ENCODE measurements at regions not wholly inside any gene's neighbourhood (a gene's known extent, or its start where the extent isn't known, plus 50 kb on each side); places are given as distances from the start of the nearest gene placed in this dataset.

DNA sequence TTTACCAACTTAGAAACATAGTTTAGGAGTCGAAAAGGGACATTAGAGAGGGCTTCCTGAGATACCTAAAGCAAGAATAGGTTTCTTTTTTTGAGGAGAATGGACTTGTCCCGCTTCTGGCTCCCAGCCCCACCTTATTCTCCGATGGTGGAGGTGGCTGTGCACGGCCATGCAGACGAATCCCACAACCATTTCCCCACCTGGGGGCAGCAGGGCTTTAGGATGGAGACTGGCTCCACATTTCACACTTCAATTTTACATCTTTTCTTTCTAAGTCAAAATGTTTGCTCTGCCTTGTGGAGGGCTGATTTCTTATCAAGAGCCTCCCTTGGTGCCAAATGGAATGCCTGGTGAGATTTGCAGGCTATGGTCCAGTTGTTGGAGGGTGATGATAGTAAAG is 118.5 kb downstream of the GLRX3 start:
- no peak overlapping the region for H3K27ac ChIP-seq (ENCODE audit: control insufficient read depth, insufficient read depth, low read length)
- H3K36me3 ChIP-seq (ENCODE audit: control insufficient read depth in 2 of 2, extremely low read depth in 1 of 2, insufficient read depth in 2 of 2, low read length in 2 of 2): no peaks in the 10 kb centered on the region
- no peaks in the 10 kb centered on the region for H3K4me1 ChIP-seq (ENCODE audit: control insufficient read depth, extremely low read depth, insufficient read depth, low read length)
- H3K9ac ChIP-seq (ENCODE audit: control insufficient read depth, extremely low read depth, insufficient read depth, low read length): no peak overlapping the region
- H3K27me3 ChIP-seq (ENCODE audit: control insufficient read depth, extremely low read depth, insufficient read depth, low read length): no peaks in the 10 kb centered on the region
- DNase-seq (ENCODE audit: low read depth, low spot score) (no peak), FAIRE-seq (no peak)
- H3K9me3 ChIP-seq (ENCODE audit: control insufficient read depth, low read depth, low read length): no peaks in the 10 kb centered on the region
- H4K20me1 ChIP-seq (ENCODE audit: control insufficient read depth, extremely low read depth, insufficient read depth, low read length): no peaks in the 10 kb centered on the region
- TF ChIP-seq, protein P1, sequence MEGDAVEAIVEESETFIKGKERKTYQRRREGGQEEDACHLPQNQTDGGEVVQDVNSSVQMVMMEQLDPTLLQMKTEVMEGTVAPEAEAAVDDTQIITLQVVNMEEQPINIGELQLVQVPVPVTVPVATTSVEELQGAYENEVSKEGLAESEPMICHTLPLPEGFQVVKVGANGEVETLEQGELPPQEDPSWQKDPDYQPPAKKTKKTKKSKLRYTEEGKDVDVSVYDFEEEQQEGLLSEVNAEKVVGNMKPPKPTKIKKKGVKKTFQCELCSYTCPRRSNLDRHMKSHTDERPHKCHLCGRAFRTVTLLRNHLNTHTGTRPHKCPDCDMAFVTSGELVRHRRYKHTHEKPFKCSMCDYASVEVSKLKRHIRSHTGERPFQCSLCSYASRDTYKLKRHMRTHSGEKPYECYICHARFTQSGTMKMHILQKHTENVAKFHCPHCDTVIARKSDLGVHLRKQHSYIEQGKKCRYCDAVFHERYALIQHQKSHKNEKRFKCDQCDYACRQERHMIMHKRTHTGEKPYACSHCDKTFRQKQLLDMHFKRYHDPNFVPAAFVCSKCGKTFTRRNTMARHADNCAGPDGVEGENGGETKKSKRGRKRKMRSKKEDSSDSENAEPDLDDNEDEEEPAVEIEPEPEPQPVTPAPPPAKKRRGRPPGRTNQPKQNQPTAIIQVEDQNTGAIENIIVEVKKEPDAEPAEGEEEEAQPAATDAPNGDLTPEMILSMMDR (optimal IDR thresholded peaks at IDR 0.05 in 1 of 3, IDR thresholded peaks at IDR 0.05 in 1 of 3, conservative IDR thresholded peaks at IDR 0.05 in 1 of 3; ENCODE audit: extremely low read depth in 1 of 3, insufficient read depth in 2 of 3, low read length in 3 of 3): no peak
- TF ChIP-seq EZH2 (IDR thresholded peaks at IDR 0.05; ENCODE audit: low read length): no peak
- no peak overlapping the region for H3K4me3 ChIP-seq (ENCODE audit: control insufficient read depth in 2 of 3, extremely low read depth in 1 of 3, insufficient read depth in 2 of 3, low read depth in 1 of 3, low read length in 3 of 3)
- H3K79me2 ChIP-seq (ENCODE audit: control insufficient read depth, insufficient read depth, low read length): no peaks in the 10 kb centered on the region
- no peak overlapping the region for H2AFZ ChIP-seq (ENCODE audit: control insufficient read depth, low read length)
- no peak overlapping the region for H3K4me2 ChIP-seq (ENCODE audit: control insufficient read depth, extremely low read depth, insufficient read depth, low read depth, low read length)
- dilution Hi-C loops (cut with MboI; ENCODE audit: extremely low pct_ligation_motif_present, low sequenced_read_pairs): no loop called here
- H3K9me1 ChIP-seq (ENCODE audit: control insufficient read depth, extremely low read depth, insufficient read depth, low read length): no peaks in the 10 kb centered on the region

DNA sequence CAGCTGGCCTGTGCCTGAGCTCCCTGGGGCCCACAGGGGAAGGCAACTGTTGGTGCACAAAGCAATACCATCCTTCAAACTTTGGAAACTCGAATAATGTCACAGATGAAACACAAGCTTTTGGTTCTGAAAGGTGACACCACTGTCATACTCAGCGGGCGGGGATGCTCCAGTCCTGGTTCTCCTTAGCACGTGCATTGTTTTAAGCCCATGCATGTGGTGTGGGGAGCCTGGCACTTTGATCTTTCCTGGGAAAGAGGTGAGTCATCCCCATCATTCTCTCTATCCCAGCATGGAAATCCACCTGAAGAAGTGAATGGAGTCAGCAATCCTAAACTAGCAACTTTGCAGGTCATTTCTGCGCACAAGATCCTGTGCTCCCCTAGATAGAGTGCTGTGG is 119.6 kb downstream of the GLRX3 start:
- dilution Hi-C loops (cut with MboI; ENCODE audit: extremely low pct_ligation_motif_present, low sequenced_read_pairs): no loop called here
- Histone ChIP-seq H3K4me3 (ENCODE audit: control insufficient read depth in 2 of 3, extremely low read depth in 1 of 3, insufficient read depth in 2 of 3, low read depth in 1 of 3, low read length in 3 of 3) (no peak overlapping the region), H3K36me3 (ENCODE audit: control insufficient read depth in 2 of 2, extremely low read depth in 1 of 2, insufficient read depth in 2 of 2, low read length in 2 of 2) (peaks cover 0 to 1% of the 10 kb centered on the region in 2 experiments), H3K9me1 (ENCODE audit: control insufficient read depth, extremely low read depth, insufficient read depth, low read length) (no peaks in the 10 kb centered on the region), H2AFZ (ENCODE audit: control insufficient read depth, low read length) (no peak overlapping the region), H3K9ac (ENCODE audit: control insufficient read depth, extremely low read depth, insufficient read depth, low read length) (no peak overlapping the region), H3K27me3 (ENCODE audit: control insufficient read depth, extremely low read depth, insufficient read depth, low read length) (no peaks in the 10 kb centered on the region), H3K9me3 (ENCODE audit: control insufficient read depth, low read depth, low read length) (no peaks in the 10 kb centered on the region), H3K79me2 (ENCODE audit: control insufficient read depth, insufficient read depth, low read length) (no peaks in the 10 kb centered on the region), H3K27ac (ENCODE audit: control insufficient read depth, insufficient read depth, low read length) (no peak overlapping the region), H3K4me2 (ENCODE audit: control insufficient read depth, extremely low read depth, insufficient read depth, low read depth, low read length) (no peak overlapping the region), H4K20me1 (ENCODE audit: control insufficient read depth, extremely low read depth, insufficient read depth, low read length) (no peaks in the 10 kb centered on the region), H3K4me1 (ENCODE audit: control insufficient read depth, extremely low read depth, insufficient read depth, low read length) (no peaks in the 10 kb centered on the region)
- no peak for DNase-seq (ENCODE audit: low read depth, low spot score)
- FAIRE-seq: no peak
- TF ChIP-seq EZH2 (IDR thresholded peaks at IDR 0.05; ENCODE audit: low read length): no peak
- TF ChIP-seq, protein P1 (optimal IDR thresholded peaks at IDR 0.05 in 1 of 3, IDR thresholded peaks at IDR 0.05 in 1 of 3, conservative IDR thresholded peaks at IDR 0.05 in 1 of 3; ENCODE audit: extremely low read depth in 1 of 3, insufficient read depth in 2 of 3, low read length in 3 of 3): no peak
